G401 (cell line): ENCODE measurements at regions not wholly inside any gene's neighbourhood (a gene's known extent, or its start where the extent isn't known, plus 50 kb on each side); places are given as distances from the start of the nearest gene placed in this dataset.
"Not testable (repeated sequence)": the region's sequence is repeated elsewhere in the genome, so short reads cannot be mapped to it uniquely, and the experiment has no call there.

ENCODE experiments used
- DNase-seq: peaks from one replicate; pipeline ENCODE4 v3.0.0-alpha.2; 2015; ENCODE audit warnings: low spot score
- in situ Hi-C: cut with HindIII; loops from 2 replicates; pipeline ENCODE4 v1.10.0; 2016; ENCODE audit warnings: low sequenced_read_pairs, mixed read lengths

DNA sequence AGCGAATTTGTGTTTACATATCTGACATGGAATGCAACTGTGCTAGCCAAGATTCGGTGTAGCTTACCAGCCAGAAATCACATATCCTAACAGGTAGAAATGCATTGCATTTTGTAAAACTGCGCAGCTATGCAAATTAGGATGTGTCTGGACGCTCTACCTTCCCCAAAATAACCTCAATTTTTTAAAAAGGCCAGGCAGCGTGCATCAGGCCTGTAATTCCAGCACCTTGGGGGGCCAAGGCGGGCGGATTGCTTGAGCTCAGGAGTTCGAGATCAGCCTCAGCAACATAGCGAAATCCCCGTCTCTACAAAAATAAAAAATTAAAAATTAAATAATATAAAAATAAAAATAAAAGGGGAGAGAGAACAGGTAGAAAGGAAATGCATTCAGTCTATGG lies 305.0 kb downstream of the TYW1 start:
- DNase-seq: peak; percentile 3
- in situ Hi-C loops: no loop called here

- in situ Hi-C loops: no loop called here
- DNase-seq: peak; percentile 99
These were observed 305.7 kb downstream of the TYW1 start for GRCh38 chr7:67302113-67303039.

- DNase-seq: not testable (repeated sequence)
These were observed 308.2 kb downstream of the TYW1 start for GRCh38 chr7:67304846-67305245.

DNA sequence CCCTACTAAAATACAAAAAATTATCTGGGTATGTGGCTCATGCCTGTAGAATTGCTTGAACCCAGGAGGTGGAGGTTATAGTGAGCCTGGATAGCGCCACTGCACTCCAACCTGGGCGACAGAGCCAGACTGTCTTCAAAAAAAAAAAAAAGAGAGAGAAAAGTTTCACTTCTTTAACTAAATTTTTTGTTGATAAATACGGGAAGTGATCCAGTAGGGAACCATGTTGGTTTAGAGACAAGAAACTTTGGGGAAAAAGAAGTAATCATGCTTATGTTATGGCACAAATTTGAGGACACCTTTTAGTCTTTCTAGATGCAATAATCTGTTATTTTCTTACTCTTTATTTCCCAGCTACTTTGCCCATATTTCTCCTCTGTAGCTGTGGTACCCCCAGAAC lies 309.7 kb downstream of the TYW1 start:
- DNase-seq: no peak
- in situ Hi-C loops: no loop called here

More at GRCh38 chr7:67304846-67305245, 308.2 kb downstream of the TYW1 start:
- in situ Hi-C loops: not testable (repeated sequence)

DNA sequence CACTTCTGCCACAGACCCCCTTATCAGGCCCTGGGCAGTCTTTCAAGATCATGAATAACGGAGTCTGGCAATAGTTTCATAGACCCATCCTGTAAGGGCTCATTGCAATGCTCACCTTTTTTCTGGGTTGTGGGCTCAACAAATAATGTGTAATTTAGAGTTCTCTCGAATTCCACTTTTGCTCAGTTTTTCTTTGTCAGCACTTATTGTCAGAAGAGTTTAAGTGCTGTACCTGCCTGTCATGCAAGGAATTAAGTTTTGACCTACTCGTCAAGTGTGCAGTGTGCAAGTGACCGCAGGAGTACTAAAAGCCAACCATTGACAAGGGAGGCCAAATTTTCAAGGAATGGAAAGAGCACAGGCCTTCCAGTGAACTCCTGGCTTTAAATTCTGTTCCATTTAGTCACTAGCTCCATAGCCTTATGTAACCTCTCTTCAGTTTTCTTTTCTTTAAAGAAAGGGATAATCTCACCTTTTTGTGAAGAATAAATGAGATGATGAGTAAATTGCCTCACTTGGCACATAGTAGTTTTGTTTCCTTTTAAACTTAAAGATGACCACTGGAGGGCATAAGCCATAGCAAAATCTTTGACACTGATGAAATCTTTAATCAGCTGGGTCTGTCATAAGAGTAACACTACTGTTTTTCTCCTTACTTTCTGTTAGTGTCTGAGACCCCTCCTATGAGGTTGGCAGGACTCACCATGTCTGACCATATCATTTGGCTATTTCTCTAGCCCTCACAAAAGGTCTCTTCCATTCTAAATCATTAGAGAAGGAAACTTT lies 313.3 kb downstream of the TYW1 start:
- no peak for DNase-seq
- in situ Hi-C loops: no loop called here

DNA sequence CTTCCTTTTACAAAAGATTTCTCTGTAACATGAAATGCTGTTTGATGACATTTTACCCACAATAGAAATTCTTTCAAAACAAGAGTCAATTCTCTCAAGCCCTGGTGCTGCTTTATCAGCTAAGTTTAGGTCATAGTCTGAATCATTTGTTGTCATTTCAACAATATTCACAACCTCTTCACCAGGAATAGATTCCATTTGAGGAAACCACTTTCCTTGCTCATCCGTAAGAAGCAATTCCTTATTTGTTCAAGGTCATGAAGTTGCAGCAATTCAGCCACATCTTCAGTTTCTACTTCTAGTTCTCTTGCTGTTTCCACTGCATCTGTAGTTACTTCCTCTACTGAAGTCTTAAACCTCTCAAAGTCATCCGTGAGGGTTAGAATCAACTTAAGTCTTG lies 315.3 kb downstream of the TYW1 start:
- in situ Hi-C loops: no loop called here
- DNase-seq: no peak

DNA sequence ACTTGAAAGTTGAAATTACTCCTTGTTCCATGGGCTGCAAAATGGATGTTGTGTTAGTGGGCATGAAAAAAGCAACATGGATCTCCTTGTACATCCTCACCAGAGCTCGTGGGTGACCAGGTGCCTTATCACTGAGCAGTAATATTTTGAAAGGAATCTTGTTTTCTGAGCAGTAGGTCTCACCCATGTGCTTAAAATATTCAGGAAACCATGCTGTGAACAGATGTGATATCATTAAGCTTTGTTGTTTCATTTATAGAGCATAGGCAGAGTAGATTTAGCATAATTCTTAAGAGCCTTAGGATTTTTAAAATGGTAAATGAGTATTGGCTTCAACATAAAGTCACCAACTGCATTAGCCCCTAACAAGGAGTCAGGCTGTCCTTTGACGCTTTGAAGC lies 316.6 kb downstream of the TYW1 start:
- in situ Hi-C loops: no loop called here
- no peak for DNase-seq

DNA sequence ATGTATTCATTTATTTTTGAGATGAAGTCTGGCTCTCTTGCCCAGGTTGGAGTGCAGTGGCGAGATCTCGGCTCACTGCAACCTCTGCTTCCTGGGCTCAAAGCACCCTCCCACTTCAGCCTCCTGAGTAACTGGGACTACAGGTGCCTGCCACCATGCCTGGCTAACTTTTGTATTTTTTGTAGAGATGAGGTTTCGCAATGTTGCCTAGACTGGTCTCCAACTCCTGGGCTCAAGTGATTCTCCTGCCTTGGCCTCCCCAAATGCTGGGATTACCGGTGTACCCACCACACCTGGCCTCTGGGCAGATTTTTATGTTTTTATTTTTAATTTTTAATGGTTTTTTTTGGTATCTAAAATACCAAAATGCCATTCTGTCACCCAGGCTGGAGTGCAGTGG lies 320.3 kb downstream of the TYW1 start:
- DNase-seq, in situ Hi-C loops: not testable (repeated sequence)

GRCh38 chr7:67328257-67328656 lies 331.6 kb downstream of the TYW1 start:
- DNase-seq, in situ Hi-C loops: not testable (repeated sequence)

GRCh38 chr7:67335165-67335564 lies 338.5 kb downstream of the TYW1 start:
- in situ Hi-C loops, DNase-seq: not testable (repeated sequence)

- DNase-seq, in situ Hi-C loops: not testable (repeated sequence)
These were observed 339.0 kb downstream of the TYW1 start for GRCh38 chr7:67335663-67336062.

DNA sequence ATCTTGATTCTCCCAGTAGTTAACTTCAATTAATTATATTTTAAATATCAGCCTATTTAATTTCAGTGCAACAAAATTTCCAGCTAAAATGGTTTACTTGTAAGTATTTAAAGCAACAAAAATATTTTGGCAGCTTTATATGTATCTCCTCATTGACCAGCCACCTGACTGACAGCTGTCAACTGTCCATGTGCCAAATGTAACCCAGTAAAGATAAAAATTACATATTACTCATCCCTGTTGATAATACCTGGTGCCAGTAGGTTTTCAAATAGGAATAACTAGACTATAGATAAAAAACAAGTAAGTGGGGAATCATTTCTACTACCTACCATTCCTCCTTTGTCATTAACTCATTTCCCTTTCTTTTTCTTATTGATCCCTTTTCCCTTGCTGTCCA lies 341.9 kb downstream of the TYW1 start:
- DNase-seq, in situ Hi-C loops: not testable (repeated sequence)

DNA sequence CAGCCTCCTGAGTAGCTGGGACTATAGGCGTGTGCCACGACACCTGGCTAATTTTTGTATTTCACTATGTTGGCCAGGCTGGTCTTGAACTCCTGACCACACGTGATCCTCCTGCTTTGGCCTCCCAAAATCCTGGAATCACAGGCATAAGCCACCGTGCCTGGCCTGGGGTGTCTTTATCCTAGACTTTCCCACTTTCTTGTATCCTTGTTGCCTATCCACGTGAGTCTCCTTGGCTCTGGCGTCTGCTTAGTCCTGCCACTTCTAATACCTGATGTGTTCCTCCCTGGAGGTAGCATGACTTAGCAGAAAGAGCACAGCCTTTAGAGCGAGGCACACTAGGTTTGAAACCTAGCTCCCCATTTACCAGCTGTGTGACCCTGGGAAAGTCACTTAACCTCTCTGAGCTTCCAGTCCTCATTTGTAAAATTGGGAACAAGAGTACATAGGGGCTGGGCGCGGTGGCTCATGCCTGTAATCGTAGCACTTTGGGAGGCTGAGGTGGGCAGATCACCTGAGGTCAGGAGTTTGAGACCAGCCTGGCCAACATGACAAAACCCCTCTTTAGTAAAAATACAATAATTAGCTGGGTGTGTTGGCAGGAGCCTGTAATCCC lies 344.6 kb downstream of the TYW1 start:
- DNase-seq: no peak
- in situ Hi-C loops: no loop called here

DNA sequence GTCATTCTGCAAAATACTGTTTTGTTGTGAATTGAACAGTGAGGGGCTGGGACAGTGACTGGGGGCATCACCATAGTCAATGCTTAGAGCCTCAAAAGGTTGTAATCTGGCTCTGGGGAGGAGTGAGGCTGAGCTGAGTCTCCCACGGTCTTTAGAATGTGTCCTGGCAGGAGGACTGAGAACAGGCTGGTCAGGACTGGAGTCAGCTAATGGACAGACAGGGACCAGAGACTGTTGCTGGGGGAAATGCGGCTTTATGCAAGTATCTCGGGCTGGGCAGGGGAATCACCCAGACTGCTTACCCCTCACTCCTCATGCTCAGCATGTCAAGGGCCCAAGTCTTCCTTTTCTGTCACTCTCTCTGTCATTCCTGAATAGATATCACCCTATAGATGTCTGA lies 346.5 kb downstream of the TYW1 start:
- in situ Hi-C loops: no loop called here
- peak; percentile 0 for DNase-seq

GRCh38 chr7:67343572-67343971 lies 346.9 kb downstream of the TYW1 start:
- in situ Hi-C loops: no loop called here
- DNase-seq: peak; percentile 16

DNA sequence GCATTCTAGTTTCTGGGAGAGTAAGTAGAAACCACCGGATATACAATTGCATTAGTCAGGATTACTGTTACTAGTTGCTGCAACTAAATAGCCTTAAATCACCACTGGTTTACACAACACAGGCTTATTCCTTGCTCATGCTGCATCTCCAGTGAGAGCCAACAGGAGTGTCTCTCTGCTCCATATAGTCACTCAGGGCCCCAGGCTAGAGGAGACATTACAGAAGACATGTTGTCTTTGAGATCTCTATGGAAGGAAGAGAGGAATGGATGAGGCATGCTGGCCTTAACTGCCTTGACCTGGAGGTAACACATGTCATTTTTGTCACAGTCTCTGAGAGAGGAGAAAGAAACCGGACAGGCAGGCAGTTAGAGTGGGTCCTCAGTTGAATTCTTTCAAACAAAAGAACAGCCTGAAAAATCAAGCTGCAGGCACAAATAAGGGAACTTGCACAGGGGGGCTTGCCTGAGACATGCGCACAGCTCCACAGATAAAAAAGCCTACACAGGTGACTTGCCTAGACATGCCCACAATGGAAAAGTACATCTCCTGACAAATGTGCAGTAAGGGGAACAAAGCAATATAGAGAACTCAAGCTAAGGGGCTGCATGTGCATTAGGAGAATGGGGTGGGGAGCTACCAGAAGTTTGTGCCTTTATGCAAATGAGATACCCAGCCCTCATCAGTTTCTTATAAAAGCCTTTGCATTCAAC lies 348.0 kb downstream of the TYW1 start:
- DNase-seq: no peak
- in situ Hi-C loops: no loop called here

- DNase-seq: no peak
- in situ Hi-C loops: no loop called here
These were observed 349.5 kb downstream of the TYW1 start for GRCh38 chr7:67346126-67346525.

- in situ Hi-C loops: no loop called here
These were observed 350.2 kb downstream of the TYW1 start for GRCh38 chr7:67346876-67347275.

GRCh38 chr7:67348171-67348570 lies 351.5 kb downstream of the TYW1 start:
- in situ Hi-C loops: no loop called here

More at GRCh38 chr7:67346876-67347275, 350.2 kb downstream of the TYW1 start:
- no peak for DNase-seq

More at GRCh38 chr7:67348171-67348570, 351.5 kb downstream of the TYW1 start:
- DNase-seq: no peak
